Chondrocyte (in vitro differentiated cells): ENCODE measurements at regions not wholly inside any gene's neighbourhood (a gene's known extent, or its start where the extent isn't known, plus 50 kb on each side); places are given as distances from the start of the nearest gene placed in this dataset.
"Not testable (repeated sequence)": the region's sequence is repeated elsewhere in the genome, so short reads cannot be mapped to it uniquely, and the experiment has no call there.

Source experiments
- DNase-seq: peaks from one replicate; pipeline ENCODE4 v3.0.0; 2021; ENCODE audit warnings: mixed read lengths, low spot score
- H3K27ac Mint-ChIP-seq: one replicate; pipeline ENCODE4 v1.8.0; 2021; ENCODE audit warnings: mild to moderate bottlenecking, moderate library complexity, mixed read lengths; ENCODE audit not compliant: unreplicated experiment
- H3K27me3 Mint-ChIP-seq: 2 replicates; pipeline ENCODE4 v1.8.0; 2021; ENCODE audit warnings: low read depth, mixed read lengths
- H3K36me3 Mint-ChIP-seq: 2 replicates; pipeline ENCODE4 v1.8.0; 2021; ENCODE audit warnings: low read depth, mixed read lengths
- H3K4me1 Mint-ChIP-seq: 2 replicates; pipeline ENCODE4 v1.8.0; 2021; ENCODE audit warnings: low read depth, mild to moderate bottlenecking, mixed read lengths
- H3K4me3 Mint-ChIP-seq: one replicate; pipeline ENCODE4 v1.8.0; 2021; ENCODE audit warnings: mild to moderate bottlenecking, moderate library complexity, mixed read lengths; ENCODE audit not compliant: unreplicated experiment
- H3K9me3 Mint-ChIP-seq: 2 replicates; pipeline ENCODE4 v1.8.0; 2021; ENCODE audit warnings: low read depth, mixed read lengths
- TF ChIP-seq, protein P1 (sequence below): fragments of 200-600 bp; sonication (generic); IDR thresholded peaks from 2 replicates; pipeline ENCODE4 v1.5.0; 2021; ENCODE audit warnings: antibody characterized with exemption, mild to moderate bottlenecking, moderate library complexity

DNA sequence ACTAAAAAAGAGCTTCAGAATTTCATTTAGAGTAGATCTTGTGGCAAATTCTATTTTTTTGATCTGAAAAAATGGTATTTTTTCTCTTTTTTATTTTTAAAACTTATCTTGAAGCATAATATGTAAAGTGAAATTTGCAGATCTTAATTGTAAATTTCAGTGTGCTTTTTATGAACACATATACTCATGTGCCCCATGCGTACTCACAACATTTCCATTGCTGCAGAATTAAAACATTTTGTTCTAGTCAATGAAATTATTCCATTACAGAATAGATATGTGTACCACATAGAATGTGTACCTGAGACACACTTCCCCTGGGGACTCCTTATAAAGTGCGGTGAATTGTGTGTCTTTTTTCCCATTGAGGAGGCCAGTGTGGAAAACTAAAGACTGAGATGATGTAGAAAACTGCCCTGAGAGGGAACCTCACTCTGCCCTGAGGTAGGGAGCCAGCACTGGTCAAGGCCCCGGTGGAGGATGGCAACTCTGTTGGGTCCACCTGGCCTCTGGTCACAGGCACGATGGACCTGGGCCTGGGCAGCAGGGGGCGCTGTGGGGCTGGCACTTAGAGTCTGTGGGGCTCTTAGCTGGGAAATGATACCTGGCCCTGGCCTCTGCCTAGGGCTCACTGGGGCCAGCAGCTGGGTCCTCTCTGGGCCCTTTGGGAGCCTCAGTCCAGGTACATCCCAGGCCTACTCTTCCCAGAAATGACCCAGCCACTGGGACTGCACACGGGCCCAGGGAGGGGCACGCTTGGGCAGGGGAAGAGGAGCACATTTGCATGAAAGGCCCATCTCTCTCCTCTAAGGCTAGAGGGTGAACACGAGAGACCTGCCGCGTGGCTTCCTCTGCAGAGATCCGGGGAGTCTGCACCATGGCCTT is 77.9 kb upstream of the TOP3B start:
- Mint-ChIP-seq H3K27me3 (peaks cover 47% of the 10 kb centered on the region), H3K27ac (no peak overlapping the region), H3K4me1 (peaks cover 5% of the 10 kb centered on the region), H3K36me3 (peaks cover 2% of the 10 kb centered on the region), H3K4me3 (no peak overlapping the region), H3K9me3 (peaks cover 4% of the 10 kb centered on the region)
- DNase-seq, result no peak
- TF ChIP-seq, protein P1, sequence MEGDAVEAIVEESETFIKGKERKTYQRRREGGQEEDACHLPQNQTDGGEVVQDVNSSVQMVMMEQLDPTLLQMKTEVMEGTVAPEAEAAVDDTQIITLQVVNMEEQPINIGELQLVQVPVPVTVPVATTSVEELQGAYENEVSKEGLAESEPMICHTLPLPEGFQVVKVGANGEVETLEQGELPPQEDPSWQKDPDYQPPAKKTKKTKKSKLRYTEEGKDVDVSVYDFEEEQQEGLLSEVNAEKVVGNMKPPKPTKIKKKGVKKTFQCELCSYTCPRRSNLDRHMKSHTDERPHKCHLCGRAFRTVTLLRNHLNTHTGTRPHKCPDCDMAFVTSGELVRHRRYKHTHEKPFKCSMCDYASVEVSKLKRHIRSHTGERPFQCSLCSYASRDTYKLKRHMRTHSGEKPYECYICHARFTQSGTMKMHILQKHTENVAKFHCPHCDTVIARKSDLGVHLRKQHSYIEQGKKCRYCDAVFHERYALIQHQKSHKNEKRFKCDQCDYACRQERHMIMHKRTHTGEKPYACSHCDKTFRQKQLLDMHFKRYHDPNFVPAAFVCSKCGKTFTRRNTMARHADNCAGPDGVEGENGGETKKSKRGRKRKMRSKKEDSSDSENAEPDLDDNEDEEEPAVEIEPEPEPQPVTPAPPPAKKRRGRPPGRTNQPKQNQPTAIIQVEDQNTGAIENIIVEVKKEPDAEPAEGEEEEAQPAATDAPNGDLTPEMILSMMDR, result peak; percentile 76

DNA sequence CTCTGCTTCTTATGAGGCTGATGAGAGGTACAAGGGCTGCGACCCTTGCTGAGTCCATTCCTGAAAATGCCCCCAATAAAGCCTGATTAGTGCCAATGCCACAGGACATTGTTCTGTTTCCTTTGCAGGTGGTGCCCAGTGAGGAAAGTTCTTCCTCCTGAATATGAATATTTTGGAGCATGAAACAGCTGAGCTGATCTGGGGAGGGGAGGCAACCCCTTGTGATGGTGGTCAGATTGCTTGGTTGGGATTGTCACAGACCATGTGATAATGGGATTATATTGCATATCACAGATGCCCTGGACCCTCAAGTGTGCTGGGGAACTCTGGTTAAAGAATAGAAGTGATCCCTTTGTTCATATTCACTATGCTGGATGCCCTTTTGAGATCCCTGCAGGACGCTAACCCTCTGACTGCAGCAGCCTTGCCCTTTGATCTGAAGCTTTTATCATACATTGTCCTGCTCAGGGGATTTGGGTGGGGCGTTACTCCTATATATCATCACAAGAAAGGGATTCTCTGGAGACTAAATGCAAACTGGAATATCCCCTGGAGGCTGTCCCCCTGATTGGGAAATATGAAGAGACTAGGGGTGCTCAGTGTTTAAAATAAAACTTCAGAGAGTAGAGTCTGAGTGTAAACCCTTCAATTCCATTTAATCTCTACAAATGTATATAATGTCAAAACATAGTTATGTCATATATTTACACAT is 76.9 kb upstream of the TOP3B start:
- H3K4me3 Mint-ChIP-seq, result no peak overlapping the region
- DNase-seq, result no peak
- peaks cover 4% of the 10 kb centered on the region for H3K9me3 Mint-ChIP-seq
- peaks cover 5% of the 10 kb centered on the region for H3K4me1 Mint-ChIP-seq
- H3K36me3 Mint-ChIP-seq, result peaks cover 2% of the 10 kb centered on the region
- H3K27ac Mint-ChIP-seq, result no peak overlapping the region
- peaks cover 45% of the 10 kb centered on the region for H3K27me3 Mint-ChIP-seq
- TF ChIP-seq, protein P1, result no peak

- Mint-ChIP-seq H3K27ac (no peak overlapping the region), H3K4me3 (no peak overlapping the region), H3K4me1 (peaks cover 5% of the 10 kb centered on the region), H3K27me3 (peaks cover 50% of the 10 kb centered on the region), H3K36me3 (peaks cover 3% of the 10 kb centered on the region), H3K9me3 (peaks cover 4% of the 10 kb centered on the region)
- TF ChIP-seq, protein P1, result no peak
- DNase-seq, result no peak
Observed at GRCh38 chr22:22058633-22059290, 76.2 kb upstream of the TOP3B start.

DNA sequence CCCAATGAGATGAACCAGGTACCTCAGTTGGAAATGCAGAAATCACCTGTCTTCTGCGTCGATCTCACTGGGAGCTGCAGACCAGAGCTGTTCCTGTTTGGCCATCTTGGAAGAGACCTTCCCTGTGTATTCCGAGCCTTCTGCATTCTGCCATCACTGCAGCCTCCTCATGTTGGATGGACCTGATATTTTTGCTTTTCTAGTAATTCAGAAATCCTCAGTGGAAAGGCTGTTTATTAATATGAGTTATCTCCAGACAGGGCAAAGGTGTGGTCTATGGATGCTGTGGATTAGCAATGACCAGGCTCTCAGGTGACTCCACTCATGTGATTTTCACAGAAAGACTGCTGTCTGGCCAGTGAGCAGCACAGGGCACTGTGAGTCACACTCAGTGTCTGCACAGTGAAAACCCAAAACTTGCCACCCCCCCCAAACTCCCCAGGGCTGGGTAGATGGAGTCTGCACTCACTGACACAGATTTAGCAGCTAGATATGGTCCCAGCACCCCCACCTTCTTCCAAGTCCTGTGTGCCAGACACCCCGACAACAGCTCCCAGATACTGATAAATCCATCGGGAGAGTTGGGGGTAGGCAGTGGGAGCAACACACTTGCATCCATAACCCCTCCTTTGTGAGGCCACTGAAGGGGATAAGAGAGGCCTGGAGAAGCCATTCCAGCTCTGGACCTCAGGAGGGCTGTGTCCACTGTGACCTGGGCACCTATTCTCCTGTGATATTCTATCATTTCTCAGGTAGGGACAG is 75.2 kb upstream of the TOP3B start:
- peaks cover 8% of the 10 kb centered on the region for H3K9me3 Mint-ChIP-seq
- H3K4me3 Mint-ChIP-seq, result no peak overlapping the region
- TF ChIP-seq, protein P1, result no peak
- no peak overlapping the region for H3K27ac Mint-ChIP-seq
- peaks cover 3% of the 10 kb centered on the region for H3K36me3 Mint-ChIP-seq
- H3K4me1 Mint-ChIP-seq, result peaks cover 5% of the 10 kb centered on the region
- no peak for DNase-seq
- peaks cover 58% of the 10 kb centered on the region for H3K27me3 Mint-ChIP-seq

- Mint-ChIP-seq H3K9me3 (peaks cover 12% of the 10 kb centered on the region), H3K27me3 (peaks cover 62% of the 10 kb centered on the region)
- not testable (repeated sequence) for H3K4me3 Mint-ChIP-seq, DNase-seq, H3K36me3 Mint-ChIP-seq, H3K4me1 Mint-ChIP-seq, H3K27ac Mint-ChIP-seq
Observed at GRCh38 chr22:22056809-22057594, 74.4 kb upstream of the TOP3B start.

- peaks cover 59% of the 10 kb centered on the region for H3K27me3 Mint-ChIP-seq
- peaks cover 12% of the 10 kb centered on the region for H3K9me3 Mint-ChIP-seq
- H3K4me3 Mint-ChIP-seq, H3K36me3 Mint-ChIP-seq, H3K27ac Mint-ChIP-seq, H3K4me1 Mint-ChIP-seq, DNase-seq: not testable (repeated sequence)
Observed at GRCh38 chr22:22052548-22053139, 70.1 kb upstream of the TOP3B start.

GRCh38 chr22:22051032-22051431 is 68.4 kb upstream of the TOP3B start:
- peaks cover 67% of the 10 kb centered on the region for H3K27me3 Mint-ChIP-seq
- H3K4me1 Mint-ChIP-seq, DNase-seq, H3K27ac Mint-ChIP-seq, H3K9me3 Mint-ChIP-seq, H3K4me3 Mint-ChIP-seq, H3K36me3 Mint-ChIP-seq: not testable (repeated sequence)
